AG09309 (cell line): ENCODE measurements at regions not wholly inside any gene's neighbourhood (a gene's known extent, or its start where the extent isn't known, plus 50 kb on each side); places are given as distances from the start of the nearest gene placed in this dataset.

Experiments used
- DNase-seq: peaks from one replicate; pipeline ENCODE4 v3.0.0-alpha.2; 2010; ENCODE audit warnings: low read depth
- H3K4me3 ChIP-seq: 2 replicates; pipeline ENCODE4 v1.5.1; 2011; ENCODE audit warnings: mild to moderate bottlenecking, low read depth, low read length, moderate library complexity; ENCODE audit not compliant: control insufficient read depth
- CTCF ChIP-seq: IDR thresholded peaks from 2 replicates; pipeline ENCODE4 v1.5.1; 2011; ENCODE audit warnings: mild to moderate bottlenecking, low read depth, low read length, inconsistent platforms; ENCODE audit not compliant: insufficient read depth, control insufficient read depth; ENCODE audit errors: missing control alignments

- no peak for TF ChIP-seq CTCF
- no peak for DNase-seq
- H3K4me3 ChIP-seq: no peak overlapping the region
Measured at GRCh38 chr6:27785294-27785693, 126.9 kb downstream of the OR2B2 start.

DNA sequence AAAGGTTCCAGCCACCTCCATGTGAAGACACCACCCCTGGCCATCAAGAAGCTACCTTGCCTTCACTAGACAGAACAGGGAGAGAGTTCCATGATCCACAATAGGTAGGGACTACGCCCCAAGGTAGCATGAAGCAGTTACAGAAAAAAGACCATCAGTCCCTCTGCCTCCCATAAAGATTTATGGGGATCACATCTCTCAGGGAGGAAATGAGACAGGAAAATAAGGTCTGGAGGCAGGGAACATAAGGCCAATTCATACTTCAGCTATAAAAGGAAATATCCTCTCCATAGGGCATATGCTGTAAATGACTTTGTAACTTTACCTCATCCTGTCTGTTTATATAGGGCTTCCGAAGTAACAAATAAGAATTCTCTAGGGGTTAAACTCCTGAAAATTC, 129.4 kb downstream of the OR2B2 start:
- no peak for DNase-seq
- no peak for TF ChIP-seq CTCF
- no peak overlapping the region for H3K4me3 ChIP-seq

- DNase-seq: no peak
- no peak for TF ChIP-seq CTCF
- no peak overlapping the region for H3K4me3 ChIP-seq
Measured at GRCh38 chr6:27778625-27779417, 133.4 kb downstream of the OR2B2 start.

- no peak for TF ChIP-seq CTCF
- no peak overlapping the region for H3K4me3 ChIP-seq
- DNase-seq: no peak
Measured at GRCh38 chr6:27777614-27778355, 134.4 kb downstream of the OR2B2 start.

DNA sequence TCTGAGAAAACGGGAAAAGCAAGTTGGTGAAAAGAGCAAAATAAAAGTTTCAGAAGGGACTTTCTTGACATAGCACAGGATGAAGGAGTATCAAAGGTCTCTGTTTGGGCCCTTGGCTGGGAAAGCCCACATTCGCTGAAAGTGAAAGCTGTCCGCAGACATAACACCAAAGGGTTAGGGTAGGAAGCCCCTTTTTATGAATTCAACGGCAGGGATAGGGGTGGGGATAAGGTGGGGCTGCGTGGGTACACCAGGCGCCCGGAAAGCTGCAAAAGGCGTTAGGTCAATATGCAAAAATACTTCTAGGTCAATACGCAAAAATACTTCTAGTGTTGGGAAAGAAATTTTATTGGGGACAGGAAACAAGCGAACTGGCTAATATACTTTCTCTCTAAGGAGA, 135.1 kb downstream of the OR2B2 start:
- DNase-seq: no peak
- H3K4me3 ChIP-seq: no peak overlapping the region
- TF ChIP-seq CTCF: no peak

- no peak for TF ChIP-seq CTCF
- H3K4me3 ChIP-seq: no peak overlapping the region
- DNase-seq: no peak
Measured at GRCh38 chr6:27776504-27776903, 135.7 kb downstream of the OR2B2 start.
